Endothelial cell of umbilical vein (primary cell): ENCODE measurements at regions not wholly inside any gene's neighbourhood (a gene's known extent, or its start where the extent isn't known, plus 50 kb on each side); places are given as distances from the start of the nearest gene placed in this dataset.

Experiments used
- EZH2 ChIP-seq: IDR thresholded peaks from 2 replicates; pipeline ENCODE4 v1.6.1; 2012; ENCODE audit warnings: borderline replicate concordance, low read depth, mild to moderate bottlenecking, moderate library complexity, low read length, inconsistent platforms; ENCODE audit not compliant: severe bottlenecking
- FOS ChIP-seq: IDR thresholded peaks from 2 replicates; pipeline ENCODE4 v1.6.1; 2011; ENCODE audit warnings: mild to moderate bottlenecking, low read length, moderate library complexity, borderline replicate concordance; ENCODE audit not compliant: insufficient read depth
- JUN ChIP-seq: IDR thresholded peaks from 2 replicates; pipeline ENCODE4 v1.6.1; 2011; ENCODE audit warnings: borderline replicate concordance, low read depth; ENCODE audit not compliant: insufficient read length, insufficient read depth
- MYC ChIP-seq: IDR thresholded peaks from one replicate; pipeline ENCODE4 v1.6.1; 2011; ENCODE audit warnings: mild to moderate bottlenecking, low read depth, low read length
- POLR2A ChIP-seq: IDR thresholded peaks from 2 replicates; pipeline ENCODE4 v1.6.1; 2012; ENCODE audit warnings: low read depth, mild to moderate bottlenecking, control low read depth, low read length
- POLR2AphosphoS5 ChIP-seq: IDR thresholded peaks from 2 replicates; pipeline ENCODE4 v1.6.1; 2012; ENCODE audit warnings: low read depth, mild to moderate bottlenecking, control low read depth, low read length, moderate library complexity; ENCODE audit not compliant: insufficient read depth
- TF ChIP-seq, protein P1 (sequence below), 2 donors: IDR thresholded peaks; 1 replicate in 1 of 2; 2 replicates in 1 of 2; pipeline ENCODE4 v1.5.1; 2011; ENCODE audit warnings: low read length in 2 of 2, mild to moderate bottlenecking in 2 of 2, moderate library complexity in 2 of 2, control low read depth in 1 of 2, inconsistent platforms in 1 of 2, low read depth in 1 of 2; ENCODE audit not compliant: insufficient read depth in 1 of 2; ENCODE audit errors: extremely low read depth in 1 of 2

DNA sequence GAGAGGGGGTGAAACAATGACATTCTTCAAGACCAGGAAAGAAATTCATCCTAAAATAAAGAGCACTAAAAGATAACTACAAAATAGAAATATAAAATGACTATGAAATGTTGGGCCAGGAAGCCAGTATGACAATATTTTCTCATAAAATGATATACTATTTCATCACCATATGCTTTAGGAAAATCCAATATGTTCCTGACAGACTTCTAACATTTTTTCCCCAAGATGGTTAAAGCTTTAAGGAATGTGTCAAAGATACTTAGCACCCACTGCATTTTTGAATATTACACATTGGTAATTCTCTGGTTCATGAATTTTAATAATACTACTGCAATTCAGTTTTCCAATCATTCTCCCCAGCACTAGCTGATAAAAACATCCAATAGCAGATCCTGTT lies 87.7 kb upstream of the PLEKHG7 start:
- TF ChIP-seq EZH2 (no peak), JUN (no peak), POLR2A (no peak), POLR2AphosphoS5 (no peak), MYC (no peak), FOS (no peak)
- TF ChIP-seq, protein P1, sequence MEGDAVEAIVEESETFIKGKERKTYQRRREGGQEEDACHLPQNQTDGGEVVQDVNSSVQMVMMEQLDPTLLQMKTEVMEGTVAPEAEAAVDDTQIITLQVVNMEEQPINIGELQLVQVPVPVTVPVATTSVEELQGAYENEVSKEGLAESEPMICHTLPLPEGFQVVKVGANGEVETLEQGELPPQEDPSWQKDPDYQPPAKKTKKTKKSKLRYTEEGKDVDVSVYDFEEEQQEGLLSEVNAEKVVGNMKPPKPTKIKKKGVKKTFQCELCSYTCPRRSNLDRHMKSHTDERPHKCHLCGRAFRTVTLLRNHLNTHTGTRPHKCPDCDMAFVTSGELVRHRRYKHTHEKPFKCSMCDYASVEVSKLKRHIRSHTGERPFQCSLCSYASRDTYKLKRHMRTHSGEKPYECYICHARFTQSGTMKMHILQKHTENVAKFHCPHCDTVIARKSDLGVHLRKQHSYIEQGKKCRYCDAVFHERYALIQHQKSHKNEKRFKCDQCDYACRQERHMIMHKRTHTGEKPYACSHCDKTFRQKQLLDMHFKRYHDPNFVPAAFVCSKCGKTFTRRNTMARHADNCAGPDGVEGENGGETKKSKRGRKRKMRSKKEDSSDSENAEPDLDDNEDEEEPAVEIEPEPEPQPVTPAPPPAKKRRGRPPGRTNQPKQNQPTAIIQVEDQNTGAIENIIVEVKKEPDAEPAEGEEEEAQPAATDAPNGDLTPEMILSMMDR (IDR thresholded peaks at IDR 0.05; ENCODE audit: extremely low read depth in 1 of 2, insufficient read depth in 1 of 2, low read depth in 1 of 2, low read length in 2 of 2) = no peak
